HG02840 (cell line): ENCODE measurements at regions not wholly inside any gene's neighbourhood (a gene's known extent, or its start where the extent isn't known, plus 50 kb on each side); places are given as distances from the start of the nearest gene placed in this dataset.
"Not testable (repeated sequence)": the region's sequence is repeated elsewhere in the genome, so short reads cannot be mapped to it uniquely, and the experiment has no call there.

Experiments used
- ATAC-seq: cut with Tn5 transposase; IDR thresholded peaks from one replicate; pipeline ENCODE4 v1.9.1; 2021; ENCODE audit warnings: mild to moderate bottlenecking, moderate library complexity, moderate number of reproducible peaks; ENCODE audit not compliant: unreplicated experiment, low FRiP score

DNA sequence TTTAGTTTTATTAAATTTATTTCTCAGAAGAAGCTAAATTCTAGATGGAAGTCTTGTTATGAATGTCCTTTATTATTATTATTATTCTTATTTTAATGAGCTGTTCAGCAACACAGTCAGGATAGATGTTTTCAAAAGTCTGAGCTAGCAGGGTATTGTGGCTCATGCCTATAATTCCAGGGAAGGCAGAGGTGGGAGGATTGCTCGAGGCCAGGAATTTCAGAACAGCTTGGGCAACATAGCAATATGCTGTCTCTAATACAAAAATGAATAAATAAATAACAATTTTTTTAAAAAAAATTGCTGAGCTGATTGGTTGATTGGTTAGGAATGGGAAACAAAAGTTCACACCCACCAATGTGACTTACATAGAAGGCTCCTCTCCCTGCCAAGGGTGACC lies 274.1 kb upstream of the CYRIA start:
- ATAC-seq: no peak

DNA sequence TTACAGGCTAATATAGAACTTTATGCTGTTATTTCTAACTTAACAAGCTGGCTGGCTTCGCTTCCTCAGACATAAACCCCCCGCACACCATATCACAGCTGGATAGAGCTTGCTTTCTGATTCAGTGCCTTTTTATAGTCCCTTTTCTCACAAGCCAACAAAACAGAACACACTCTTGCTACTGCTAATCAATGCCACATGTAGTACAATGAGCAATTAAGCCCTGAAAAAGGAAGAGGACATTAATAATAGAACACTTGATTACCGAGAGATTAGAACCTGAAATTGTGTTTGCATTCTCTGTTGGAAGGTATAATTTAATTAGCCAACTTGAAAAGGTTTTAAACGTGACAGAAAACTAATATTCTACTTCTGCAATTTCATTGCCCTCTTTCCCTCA lies 267.7 kb upstream of the CYRIA start:
- ATAC-seq: no peak

DNA sequence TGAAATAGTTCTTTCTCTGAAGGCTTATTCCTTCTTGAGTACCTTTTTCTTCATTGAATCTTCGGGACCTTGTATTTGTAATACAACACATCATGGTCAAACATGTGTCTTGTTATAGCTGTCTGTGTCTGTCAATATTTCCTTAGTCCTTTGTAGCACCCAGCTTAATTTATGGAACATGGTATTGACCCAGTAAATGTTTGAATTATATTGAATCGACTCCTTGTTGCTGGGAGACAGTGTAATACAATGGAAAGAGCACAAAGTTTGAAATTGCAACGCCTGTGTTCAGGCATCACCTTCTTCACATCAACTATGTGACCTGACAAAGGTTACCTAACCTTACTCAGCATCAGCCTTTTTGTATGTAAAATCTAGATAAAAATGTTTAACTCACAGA lies 267.2 kb upstream of the CYRIA start:
- no peak for ATAC-seq

DNA sequence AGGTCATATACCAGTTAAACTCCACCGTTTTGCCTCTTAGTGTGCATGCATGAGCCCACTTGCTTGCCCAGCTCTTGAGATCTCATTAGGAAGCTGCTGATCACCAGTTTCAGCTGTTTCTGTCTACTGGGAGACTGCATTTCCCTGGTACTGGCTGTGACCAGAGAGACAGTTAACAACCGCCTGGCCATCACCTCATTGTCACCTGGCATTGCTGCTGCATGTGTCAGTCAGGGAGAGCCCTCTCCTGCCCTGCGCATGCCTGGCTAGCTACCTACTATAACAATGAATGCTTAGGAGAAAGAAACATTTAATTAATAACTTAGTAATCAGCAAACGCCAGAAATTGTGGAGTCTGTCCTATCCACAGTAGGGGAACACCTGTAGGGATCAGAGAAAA lies 265.8 kb upstream of the CYRIA start:
- ATAC-seq: no peak

DNA sequence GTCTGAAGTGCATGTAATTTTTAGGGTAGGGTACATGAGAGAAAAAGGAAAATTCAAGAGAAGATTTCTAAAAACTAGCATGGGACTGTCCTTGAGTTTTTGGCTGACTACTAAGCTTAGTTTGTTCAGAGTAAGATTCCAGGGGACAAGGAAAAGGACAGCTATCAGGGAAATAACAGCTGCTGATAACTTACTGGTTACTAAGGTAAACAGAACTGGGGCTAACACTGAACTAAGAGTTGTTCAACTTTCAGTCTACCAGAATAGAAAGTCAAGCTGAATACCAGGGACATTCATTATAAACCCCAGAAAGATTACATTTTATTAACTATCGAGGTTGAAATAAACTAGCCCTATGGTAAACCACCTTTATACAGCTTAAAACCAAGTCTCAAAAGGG lies 261.8 kb upstream of the CYRIA start:
- no peak for ATAC-seq

DNA sequence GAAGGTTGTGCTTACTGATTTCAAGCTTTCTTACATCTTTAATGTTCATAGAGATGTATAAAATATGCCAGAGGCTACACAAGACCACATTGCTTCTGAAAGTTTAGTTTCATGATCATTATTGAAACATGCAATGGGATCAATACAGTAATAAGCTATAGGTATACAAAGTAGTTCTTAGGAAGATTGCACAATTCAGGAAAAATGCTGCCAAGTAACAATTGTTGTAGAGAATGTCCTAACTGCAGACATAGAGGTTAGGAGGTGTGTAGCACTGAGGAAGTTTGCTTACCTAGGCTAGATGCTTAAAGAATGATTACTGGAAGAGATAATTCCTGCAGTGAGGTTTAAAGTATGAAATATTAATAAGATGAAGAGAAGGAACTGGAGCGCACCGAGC lies 259.5 kb upstream of the CYRIA start:
- no peak for ATAC-seq

DNA sequence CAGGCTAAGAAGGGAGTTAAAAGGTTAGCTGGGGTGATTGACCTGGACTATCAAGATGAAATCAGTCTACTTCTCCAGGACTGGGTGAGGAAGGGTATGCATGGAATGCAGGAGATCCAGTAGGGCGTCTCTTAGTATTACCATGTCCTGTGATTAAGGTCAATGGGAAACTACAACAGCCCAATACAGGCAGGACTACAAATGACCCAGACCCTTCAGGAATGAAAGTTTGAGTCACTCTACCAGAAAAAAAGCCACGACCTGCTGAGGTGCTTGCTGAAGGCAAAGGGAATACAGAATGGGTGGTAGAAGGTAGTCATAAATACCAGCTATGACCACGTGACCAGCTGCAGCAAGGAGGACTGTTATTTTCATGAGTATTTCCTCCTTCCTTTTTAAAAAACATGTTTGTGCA lies 249.7 kb upstream of the CYRIA start:
- ATAC-seq: not testable (repeated sequence)

DNA sequence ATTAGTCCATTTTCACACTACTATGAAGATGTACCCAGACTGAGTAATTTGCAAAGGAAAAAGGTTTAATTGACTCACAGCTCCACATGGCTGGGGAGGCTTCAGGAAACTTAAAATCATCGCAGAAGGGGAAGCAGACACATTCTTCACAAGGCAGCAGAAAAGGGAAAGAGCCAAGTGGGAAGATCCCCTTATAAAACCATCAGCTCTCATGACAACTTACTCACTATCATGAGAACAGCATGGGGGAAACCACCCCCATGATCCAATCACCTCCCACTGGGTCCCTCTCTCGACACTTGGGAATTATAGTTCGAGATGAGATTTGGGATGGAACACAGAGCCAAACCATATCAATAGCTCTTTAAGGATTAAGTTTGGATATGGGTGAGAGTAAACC lies 246.1 kb upstream of the CYRIA start:
- no peak for ATAC-seq

DNA sequence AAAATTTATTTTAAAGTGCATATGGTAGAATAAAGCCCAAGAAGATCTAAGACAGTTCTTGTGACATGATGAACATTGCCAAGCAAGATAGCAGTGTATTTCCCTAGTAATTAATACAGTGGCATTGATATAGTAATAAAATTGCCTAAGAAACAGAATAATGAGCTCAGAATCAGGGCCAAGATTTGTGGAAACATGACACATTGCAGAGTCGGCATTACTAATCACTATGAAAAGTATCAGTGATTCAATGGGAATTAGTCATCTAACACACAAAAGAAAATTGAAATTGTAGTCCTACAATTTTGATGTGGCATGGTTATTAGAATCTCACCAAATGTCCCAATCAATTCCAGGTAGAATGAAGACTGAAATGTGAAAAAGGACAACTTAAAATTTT lies 243.0 kb upstream of the CYRIA start:
- no peak for ATAC-seq

DNA sequence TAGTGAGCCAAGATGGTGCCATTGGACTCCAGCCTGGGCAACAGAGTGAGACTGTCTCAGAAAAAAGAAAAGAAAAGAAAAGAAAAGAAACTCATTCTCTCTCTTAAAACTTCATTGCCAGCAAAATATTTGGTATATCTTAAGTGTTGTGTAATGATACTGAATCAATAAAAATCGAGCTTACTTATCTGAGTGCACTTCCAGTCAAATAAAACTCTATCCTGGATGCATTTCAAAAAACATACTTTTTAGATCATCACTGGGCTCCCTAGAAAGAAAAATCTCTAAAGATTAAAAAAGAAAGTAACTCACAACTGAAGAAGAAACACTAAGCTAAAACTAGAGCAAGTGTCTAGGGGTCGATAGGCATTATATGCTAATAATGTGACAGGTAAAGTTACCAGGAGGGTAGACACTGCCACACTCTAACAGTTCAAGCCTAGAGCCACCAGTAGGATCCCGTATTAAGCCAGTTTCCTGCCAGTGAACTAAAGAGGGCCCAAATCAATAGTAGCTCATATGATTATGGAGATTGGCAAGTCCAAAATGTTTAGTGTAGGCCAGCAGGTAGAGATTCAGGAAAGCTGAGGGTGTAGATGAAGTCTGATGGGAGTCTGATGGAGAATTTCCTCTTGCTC lies 242.1 kb upstream of the CYRIA start:
- ATAC-seq: no peak

DNA sequence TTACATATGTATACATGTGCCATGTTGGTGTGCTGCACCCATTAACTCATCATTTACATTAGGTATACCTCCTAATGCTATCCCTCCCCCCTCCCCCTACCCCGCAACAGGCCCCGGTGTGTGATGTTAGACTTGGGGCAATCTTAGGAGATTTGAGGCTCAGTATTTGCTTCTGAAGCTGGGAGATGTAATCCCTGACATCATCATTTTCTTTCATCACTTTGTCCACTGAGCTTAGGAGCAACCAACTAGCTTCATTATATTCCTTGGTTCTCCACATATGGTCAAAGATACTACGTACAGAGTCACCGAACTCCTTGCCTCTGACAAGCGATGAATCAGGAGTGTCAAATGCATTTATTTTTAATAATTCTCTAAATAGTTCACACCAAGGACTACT lies 239.7 kb upstream of the CYRIA start:
- not testable (repeated sequence) for ATAC-seq

DNA sequence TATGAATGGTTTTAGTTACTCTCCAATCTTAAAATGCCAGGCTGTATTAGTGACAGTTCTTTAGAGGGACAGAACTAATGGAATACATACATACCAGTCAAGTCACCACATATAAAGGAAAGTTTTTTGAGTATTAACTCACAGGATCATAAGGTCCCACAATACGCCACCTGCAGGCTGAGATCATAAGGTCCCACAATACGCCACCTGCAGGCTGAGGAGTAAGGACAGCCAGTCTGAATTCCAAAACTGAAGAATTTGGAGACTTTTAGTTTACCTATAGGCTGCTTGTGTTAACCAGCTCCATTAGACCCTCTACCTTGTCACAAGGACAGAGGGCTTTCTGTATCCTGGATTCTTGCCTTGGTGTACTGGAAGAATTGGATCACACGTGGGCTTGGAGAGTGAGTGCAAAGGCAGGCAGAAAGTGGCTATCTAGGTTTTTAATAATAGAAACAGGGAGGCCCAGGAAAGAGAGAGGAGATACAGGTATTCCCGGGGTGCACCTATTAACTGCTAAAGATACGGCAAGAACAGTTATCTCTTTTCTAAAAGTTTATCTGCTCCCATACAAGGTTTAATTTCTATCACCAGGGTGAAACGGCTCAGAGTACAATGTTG lies 234.9 kb upstream of the CYRIA start:
- no peak for ATAC-seq

DNA sequence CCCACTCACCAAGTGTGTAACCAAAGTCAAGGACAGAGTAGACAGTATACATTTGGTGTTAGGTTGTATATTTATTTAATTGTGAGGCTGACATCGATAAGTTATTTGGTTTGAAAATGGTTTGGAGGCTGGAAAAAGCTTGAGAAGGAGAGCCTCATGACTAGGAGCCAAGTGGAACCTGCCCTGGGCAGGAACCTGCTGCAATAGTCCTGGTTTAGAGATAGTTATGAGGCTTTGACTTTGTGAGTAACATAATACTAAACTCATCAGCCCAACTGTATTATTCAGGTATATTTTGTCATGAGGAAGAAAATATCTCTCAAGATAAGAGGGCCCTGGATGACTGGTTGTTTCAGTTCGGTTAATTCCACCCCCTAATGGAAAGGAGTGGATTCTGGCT lies 234.3 kb upstream of the CYRIA start:
- no peak for ATAC-seq

DNA sequence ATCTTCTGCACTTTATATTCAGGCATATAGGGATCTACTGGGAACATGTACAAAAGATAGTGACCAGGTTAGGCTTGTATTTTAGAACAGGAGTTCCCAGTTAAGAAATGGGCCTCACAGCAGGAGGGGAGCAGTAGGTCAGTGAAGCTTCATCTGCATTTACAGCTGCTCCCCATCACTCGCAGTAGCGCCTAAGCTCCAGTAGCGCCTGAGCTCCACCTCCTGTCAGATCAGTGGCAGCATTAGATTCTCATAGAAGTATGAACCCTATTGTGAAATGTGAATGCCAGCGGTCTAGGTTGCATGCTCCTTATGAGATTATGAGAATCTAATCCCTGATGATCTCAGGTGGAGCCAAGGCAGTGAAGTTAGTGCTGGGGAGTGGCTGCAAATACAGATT lies 224.4 kb upstream of the CYRIA start:
- ATAC-seq: no peak

DNA sequence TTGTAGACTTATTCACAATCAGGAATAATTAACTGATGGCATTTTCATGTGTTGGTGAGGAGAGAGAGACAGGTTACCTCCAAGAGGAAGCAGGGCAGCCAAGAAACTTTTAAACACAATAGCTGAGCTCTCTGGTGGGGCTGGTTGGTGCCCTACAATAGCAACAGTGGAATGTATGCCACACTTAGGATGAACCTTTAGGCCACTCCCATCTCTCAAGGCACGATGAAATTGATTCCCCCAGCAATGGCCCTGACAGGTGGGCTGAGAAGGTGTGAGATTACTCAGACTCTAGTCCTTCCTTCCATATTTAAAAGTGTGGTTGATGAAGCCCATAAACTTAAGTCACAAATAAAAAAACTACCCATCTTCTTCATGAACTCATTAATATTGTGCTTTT lies 219.4 kb upstream of the CYRIA start:
- no peak for ATAC-seq

DNA sequence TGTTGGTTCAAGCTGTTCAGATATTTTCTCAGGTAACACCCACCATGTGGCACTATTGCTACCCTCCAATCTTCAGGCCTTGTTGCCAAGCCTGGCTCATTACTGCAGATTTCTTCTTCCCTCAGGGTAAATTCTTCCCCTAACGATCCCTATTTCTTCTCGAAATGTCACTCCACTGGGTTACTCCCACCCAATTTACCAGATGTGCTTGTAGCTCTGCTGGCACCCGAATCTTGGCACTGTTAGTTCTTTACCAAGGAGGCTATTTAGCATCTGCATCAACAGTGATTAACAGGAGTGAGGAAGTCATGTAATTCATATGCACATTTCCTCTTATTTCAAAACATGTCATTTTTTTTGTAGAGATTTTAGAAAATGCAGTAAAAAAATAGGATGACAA lies 217.1 kb upstream of the CYRIA start:
- ATAC-seq: no peak

DNA sequence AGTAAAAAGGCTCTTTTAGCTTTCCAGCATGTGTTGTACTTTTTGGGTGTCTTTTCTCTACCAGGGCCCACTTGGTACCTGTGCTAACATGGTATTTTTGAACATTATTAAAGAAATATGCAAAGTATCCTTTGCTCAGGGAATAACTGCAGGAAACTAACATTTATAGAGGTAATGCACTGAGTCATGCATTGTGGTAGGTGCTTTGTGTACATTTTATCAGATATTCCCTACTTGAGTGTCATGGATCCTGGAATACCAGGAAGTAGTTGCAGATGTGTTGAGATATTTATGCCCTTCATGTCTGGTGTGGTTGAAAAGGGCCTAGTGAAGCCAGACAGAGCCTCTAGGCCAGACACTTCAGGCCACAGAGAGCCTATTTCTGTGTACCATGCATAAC lies 215.5 kb upstream of the CYRIA start:
- no peak for ATAC-seq

DNA sequence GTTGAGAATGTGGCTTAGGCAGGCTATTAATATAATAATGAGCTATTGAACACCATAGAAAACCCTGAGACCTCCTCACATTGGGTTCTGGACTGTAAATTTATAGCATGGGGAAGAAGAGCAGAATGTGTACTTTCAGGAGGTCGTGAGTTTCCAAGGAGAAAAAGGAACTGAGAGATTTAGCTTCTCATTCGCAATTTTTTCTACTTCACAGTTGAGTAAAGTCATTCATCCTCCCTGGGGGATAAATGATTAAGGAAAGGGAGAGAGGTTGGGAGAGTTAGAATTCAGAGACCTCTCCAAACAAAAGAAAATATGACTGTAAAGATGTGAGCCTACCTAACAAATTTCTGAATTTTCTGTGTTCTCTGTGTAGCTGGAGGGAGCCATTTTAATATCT lies 205.8 kb upstream of the CYRIA start:
- no peak for ATAC-seq

DNA sequence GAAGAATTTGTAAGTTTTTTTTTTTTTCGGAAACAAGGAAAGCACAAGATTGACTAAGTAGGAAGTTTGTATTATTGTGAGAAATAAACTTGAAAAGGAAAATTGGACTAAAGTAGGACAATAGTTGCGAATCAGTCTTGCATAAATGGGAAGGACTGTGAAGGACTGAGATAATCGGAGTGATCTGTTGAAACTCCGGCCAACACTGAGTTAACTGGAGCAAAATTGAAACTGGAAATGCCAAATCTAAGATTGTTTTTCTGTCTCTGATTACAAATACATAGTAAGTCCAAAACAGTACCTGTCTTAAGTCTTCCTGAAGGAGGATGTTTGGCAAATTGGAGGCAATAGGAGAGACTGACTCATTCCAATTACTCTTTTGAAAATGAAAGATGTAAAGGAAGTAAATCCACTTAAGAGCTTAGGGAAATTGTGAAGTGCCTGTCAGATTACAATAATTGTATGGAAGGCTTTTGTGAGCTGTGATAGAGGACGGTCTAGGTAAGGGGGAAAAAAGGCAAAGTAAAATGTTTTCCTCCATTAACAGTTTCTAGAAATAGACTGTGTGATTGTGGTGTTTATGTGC lies 204.9 kb upstream of the CYRIA start:
- ATAC-seq: no peak

DNA sequence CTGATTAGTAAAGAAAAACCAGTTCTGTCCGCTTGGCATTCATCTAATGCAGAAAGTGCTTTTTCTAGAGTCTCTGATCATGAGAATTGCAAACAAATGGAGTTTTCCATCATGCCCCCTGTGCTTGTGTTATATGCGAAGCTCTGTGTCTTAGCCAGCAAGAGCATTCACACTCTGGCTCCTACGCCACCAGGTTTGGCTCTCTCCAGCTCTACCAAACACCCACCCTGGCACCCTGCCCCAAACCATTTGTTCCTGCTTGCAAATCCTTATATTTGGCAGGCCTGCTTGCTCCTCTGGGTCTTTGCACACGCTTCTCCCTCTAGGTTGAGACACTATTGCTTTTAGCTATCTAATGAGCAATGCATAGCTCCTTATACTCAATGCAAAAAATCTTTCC lies 204.1 kb upstream of the CYRIA start:
- no peak for ATAC-seq

DNA sequence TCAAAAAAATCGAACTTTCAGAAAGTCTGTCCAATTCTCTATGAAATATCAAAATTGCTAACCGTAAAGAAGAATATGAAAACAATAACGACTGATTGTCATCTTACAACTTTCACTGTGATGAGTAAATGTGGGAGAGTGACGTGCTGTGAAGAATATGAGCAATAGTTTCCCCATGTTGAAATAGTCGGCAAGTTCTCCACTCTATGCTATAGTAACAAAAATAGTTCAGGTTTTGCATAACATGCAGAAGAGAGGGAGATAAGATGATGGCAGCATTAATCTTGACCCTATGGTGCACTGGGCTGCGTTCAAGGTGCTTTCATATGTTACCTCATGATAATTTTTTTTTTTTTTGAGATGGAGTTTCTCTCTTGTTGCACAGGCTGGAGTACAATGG lies 196.8 kb upstream of the CYRIA start:
- ATAC-seq: no peak

DNA sequence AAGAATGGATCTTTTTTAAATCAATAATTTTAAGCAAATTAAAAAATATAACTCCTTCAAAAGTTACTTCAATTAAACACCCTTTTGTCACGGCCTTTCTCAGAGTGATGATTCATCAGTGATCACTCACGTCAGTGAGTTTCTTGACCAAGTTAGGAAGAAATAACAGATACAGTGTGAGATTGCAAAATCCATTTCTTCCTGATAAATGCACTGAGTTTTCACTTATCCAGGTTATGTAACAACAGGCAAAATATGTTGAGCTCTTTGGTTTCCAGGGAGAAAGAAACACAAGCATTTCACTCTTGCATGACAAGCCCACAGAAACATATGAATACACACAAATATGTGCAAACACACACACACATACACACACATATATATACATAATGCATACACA lies 195.9 kb upstream of the CYRIA start:
- ATAC-seq: no peak
